ENCODE measurements at regions not wholly inside any gene's neighbourhood (a gene's known extent, or its start where the extent isn't known, plus 50 kb on each side); places are given as distances from the start of the nearest gene placed in this dataset.

DNA sequence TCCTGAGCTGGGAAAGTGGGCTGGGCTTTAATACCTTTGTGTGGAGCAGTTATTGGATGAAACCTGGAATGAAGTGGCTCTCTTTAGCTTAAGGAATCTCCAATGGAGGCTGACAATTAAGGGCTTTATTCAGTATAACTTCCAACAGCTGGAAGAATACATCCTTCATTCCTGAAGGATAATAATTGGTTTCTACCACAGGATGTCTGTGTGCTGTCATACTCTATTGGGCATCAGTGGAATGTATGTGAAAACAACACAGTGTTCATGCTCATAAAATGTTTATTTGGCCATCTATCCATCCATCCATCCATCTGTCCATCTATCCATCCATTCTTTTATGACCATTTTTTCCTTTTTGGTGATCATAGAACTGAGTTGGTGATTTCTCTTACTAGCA is 220.7 kb upstream of the GAP43 start (continued):
- TF ChIP-seq, protein P1, sequence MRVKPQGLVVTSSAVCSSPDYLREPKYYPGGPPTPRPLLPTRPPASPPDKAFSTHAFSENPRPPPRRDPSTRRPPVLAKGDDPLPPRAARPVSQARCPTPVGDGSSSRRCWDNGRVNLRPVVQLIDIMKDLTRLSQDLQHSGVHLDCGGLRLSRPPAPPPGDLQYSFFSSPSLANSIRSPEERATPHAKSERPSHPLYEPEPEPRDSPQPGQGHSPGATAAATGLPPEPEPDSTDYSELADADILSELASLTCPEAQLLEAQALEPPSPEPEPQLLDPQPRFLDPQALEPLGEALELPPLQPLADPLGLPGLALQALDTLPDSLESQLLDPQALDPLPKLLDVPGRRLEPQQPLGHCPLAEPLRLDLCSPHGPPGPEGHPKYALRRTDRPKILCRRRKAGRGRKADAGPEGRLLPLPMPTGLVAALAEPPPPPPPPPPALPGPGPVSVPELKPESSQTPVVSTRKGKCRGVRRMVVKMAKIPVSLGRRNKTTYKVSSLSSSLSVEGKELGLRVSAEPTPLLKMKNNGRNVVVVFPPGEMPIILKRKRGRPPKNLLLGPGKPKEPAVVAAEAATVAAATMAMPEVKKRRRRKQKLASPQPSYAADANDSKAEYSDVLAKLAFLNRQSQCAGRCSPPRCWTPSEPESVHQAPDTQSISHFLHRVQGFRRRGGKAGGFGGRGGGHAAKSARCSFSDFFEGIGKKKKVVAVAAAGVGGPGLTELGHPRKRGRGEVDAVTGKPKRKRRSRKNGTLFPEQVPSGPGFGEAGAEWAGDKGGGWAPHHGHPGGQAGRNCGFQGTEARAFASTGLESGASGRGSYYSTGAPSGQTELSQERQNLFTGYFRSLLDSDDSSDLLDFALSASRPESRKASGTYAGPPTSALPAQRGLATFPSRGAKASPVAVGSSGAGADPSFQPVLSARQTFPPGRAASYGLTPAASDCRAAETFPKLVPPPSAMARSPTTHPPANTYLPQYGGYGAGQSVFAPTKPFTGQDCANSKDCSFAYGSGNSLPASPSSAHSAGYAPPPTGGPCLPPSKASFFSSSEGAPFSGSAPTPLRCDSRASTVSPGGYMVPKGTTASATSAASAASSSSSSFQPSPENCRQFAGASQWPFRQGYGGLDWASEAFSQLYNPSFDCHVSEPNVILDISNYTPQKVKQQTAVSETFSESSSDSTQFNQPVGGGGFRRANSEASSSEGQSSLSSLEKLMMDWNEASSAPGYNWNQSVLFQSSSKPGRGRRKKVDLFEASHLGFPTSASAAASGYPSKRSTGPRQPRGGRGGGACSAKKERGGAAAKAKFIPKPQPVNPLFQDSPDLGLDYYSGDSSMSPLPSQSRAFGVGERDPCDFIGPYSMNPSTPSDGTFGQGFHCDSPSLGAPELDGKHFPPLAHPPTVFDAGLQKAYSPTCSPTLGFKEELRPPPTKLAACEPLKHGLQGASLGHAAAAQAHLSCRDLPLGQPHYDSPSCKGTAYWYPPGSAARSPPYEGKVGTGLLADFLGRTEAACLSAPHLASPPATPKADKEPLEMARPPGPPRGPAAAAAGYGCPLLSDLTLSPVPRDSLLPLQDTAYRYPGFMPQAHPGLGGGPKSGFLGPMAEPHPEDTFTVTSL (CRISPR knock-in tag; IDR thresholded peaks at IDR 0.05; ENCODE audit: borderline replicate concordance): no peak
- no peak for TF ChIP-seq POLR2AphosphoS2 (IDR thresholded peaks at IDR 0.05; ENCODE audit: low read depth, low read length)

DNA sequence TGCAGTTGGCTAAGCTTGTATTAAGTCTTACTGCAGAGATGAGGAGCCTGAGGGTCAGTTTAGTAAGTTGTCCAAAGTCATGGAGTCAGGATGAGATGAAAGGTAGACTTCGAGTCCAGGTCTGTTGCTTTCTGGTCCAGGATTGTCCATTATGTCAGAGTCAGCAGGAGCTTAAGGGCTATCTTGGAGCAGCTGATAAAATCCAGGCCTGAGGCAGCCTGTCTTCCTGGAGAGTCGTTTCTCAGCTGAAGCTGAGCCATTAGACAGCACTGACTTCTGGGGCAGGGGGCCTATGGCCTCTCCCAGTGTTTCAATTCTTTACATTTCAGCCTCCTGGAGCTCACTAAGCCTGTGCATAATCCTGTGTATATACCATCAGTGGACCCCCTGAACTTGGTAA is 219.5 kb upstream of the GAP43 start:
- in situ Hi-C loops (cut with HindIII; ENCODE audit: extremely low pct_ligation_motif_present, low pct_unique_long_range_greater_than_20kb): no loop called here
- no peaks in the 10 kb centered on the region for H4K20me1 ChIP-seq (ENCODE audit: insufficient read depth, low read length)
- H3K79me2 ChIP-seq (ENCODE audit: insufficient read depth, low read length): no peaks in the 10 kb centered on the region
- BruUV-seq (replicated peaks): no TSS peak
- H2AFZ ChIP-seq (ENCODE audit: low read length): no peak overlapping the region
- no peaks in the 10 kb centered on the region for H3K9me3 ChIP-seq (ENCODE audit: low read length)
- H3K36me3 ChIP-seq (replicated peaks in 1 of 2; ENCODE audit: control insufficient read depth in 1 of 2, insufficient read depth in 2 of 2, low read length in 2 of 2): no peaks in the 10 kb centered on the region
- no peak for DNase-seq (ENCODE audit: low spot score)
- H3K4me3 ChIP-seq (replicated peaks in 1 of 3; ENCODE audit: insufficient read depth in 1 of 3, low read depth in 2 of 3, low read length in 3 of 3): no peak overlapping the region
- no peaks in the 10 kb centered on the region for H3K4me1 ChIP-seq (ENCODE audit: insufficient read depth, low read length)
- intact Hi-C loops (cut with micrococcal nuclease; ENCODE audit: unreplicated experiment): no loop called here
- WGBS (ENCODE audit: low lambda C conversion rate): 13% methylated on average over 1 of the region's 2 CpGs
- no peak for TF ChIP-seq GTF3A (CRISPR knock-in tag; conservative IDR thresholded peaks at IDR 0.05)
- no peak for TF ChIP-seq ELF4 (CRISPR knock-in tag; IDR thresholded peaks at IDR 0.05; ENCODE audit: borderline replicate concordance)
- TF ChIP-seq ZNF34 (CRISPR knock-in tag; IDR thresholded peaks at IDR 0.05; ENCODE audit: borderline replicate concordance): no peak
- no peak for TF ChIP-seq CAMTA2 (CRISPR knock-in tag; IDR thresholded peaks at IDR 0.05; ENCODE audit: borderline replicate concordance)
- no peak for TF ChIP-seq ZNF780A (CRISPR knock-in tag; IDR thresholded peaks at IDR 0.05)
- no peak for TF ChIP-seq NFYB (CRISPR knock-in tag; IDR thresholded peaks at IDR 0.05)
- no peak for TF ChIP-seq FOXK1 (CRISPR knock-in tag; IDR thresholded peaks at IDR 0.05; ENCODE audit: borderline replicate concordance, low read depth)
- no peak for TF ChIP-seq ARNT (IDR thresholded peaks at IDR 0.05)
- no peak for TF ChIP-seq HNRNPK (IDR thresholded peaks at IDR 0.05; ENCODE audit: low read depth, low read length, poor library complexity, severe bottlenecking)
- ChIA-PET CTCF (ENCODE audit: low intra/inter-chr PET ratio, low total read pairs) (no interaction called here), POLR2A (no interaction called here)
- H3K27me3 ChIP-seq (ENCODE audit: control insufficient read depth in 1 of 2, insufficient read depth in 2 of 2, low read length in 2 of 2): no peaks in the 10 kb centered on the region
- no peak overlapping the region for H3K4me2 ChIP-seq (ENCODE audit: low read depth, low read length)
- no peak overlapping the region for H3K9ac ChIP-seq (ENCODE audit: insufficient read depth, low read depth, low read length)
- FAIRE-seq: no peak
- ATAC-seq: no peak
- H3K27ac ChIP-seq (ENCODE audit: extremely low read length, insufficient read depth, low read length): no peak overlapping the region

Data from HepG2 (cell line).